Endothelial cell of umbilical vein (primary cell): ENCODE measurements at regions not wholly inside any gene's neighbourhood (a gene's known extent, or its start where the extent isn't known, plus 50 kb on each side); places are given as distances from the start of the nearest gene placed in this dataset.

Experiments used
- BruUV-seq: library from RNA; stranded (reverse); fragments of 400-500 nt; replicated peaks from 2 replicates; lab custom pipeline; 2021; lab: Mats Ljungman, UMichigan
- CTCF ChIA-PET: fragments of 300-600, 350-600 bp; sonication (Branson Sonifier 250); formaldehyde crosslinking; loops from one replicate; lab custom pipeline; 2021; ENCODE audit warnings: antibody characterized with exemption, inconsistent platforms; lab: Charles Lee
- POLR2A ChIA-PET: fragments of 300-600, 350-600 bp; sonication (Branson Sonifier 250); formaldehyde crosslinking; loops from one replicate; lab custom pipeline; 2021; ENCODE audit warnings: antibody characterized with exemption, inconsistent platforms; lab: Charles Lee
- DNase-seq: peaks from one replicate; pipeline ENCODE4 v3.0.0-alpha.2; 2011; ENCODE audit warnings: low read depth, low spot score
- FAIRE-seq: peaks from 2 replicates; lab custom pipeline; 2011; peaks lifted over from hg19 to GRCh38; lab: Jason Lieb, UNC
- H2AFZ ChIP-seq: 2 replicates; pipeline ENCODE4 v1.6.0; 2012; ENCODE audit warnings: low read depth, low read length, control low read depth, inconsistent platforms
- H3K27ac ChIP-seq: 2 replicates; pipeline ENCODE4 v1.5.1; 2011; ENCODE audit warnings: low read depth, mild to moderate bottlenecking, control low read depth, low read length, moderate library complexity; ENCODE audit not compliant: insufficient read depth
- H3K27me3 ChIP-seq, 2 experiments: 2 replicates each; pipeline versions ENCODE4 v1.6.0 to v1.6.1; 2011; ENCODE audit warnings: low read length in 2 of 2, mixed read lengths in 1 of 2; ENCODE audit not compliant: control insufficient read depth in 2 of 2, insufficient read depth in 2 of 2
- H3K36me3 ChIP-seq, 2 experiments: 2 replicates in 1 of 2; 3 replicates in 1 of 2; pipeline ENCODE4 v1.5.1; 2011; ENCODE audit warnings: low read length in 2 of 2, mild to moderate bottlenecking in 1 of 2, moderate library complexity in 1 of 2; ENCODE audit not compliant: control insufficient read depth in 2 of 2, insufficient read depth in 2 of 2; ENCODE audit errors: extremely low read depth in 1 of 2
- H3K4me1 ChIP-seq: 3 replicates; pipeline ENCODE4 v1.5.1; 2011; ENCODE audit warnings: mild to moderate bottlenecking, low read length; ENCODE audit not compliant: control insufficient read depth, insufficient read depth; ENCODE audit errors: extremely low read depth
- H3K4me2 ChIP-seq: 2 replicates; pipeline ENCODE4 v1.6.1; 2011; ENCODE audit warnings: low read length, control low read depth, mixed read lengths; ENCODE audit not compliant: insufficient read depth
- H3K4me3 ChIP-seq, 3 experiments: fragments of 200-600 bp in 1 of 3; sonication (generic), shearing (Covaris generic) in 1 of 3; replicated peaks in 1 of 3; 2 replicates each; pipeline ENCODE4 v1.5.1; 2011 to 2016; ENCODE audit warnings: control low read depth in 3 of 3, low read length in 3 of 3, mild to moderate bottlenecking in 2 of 3, inconsistent platforms in 1 of 3, low read depth in 1 of 3, moderate library complexity in 1 of 3; ENCODE audit not compliant: insufficient read depth in 1 of 3
- H3K79me2 ChIP-seq: 2 replicates; pipeline ENCODE4 v1.6.0; 2012; ENCODE audit warnings: low read length, inconsistent platforms; ENCODE audit not compliant: control insufficient read depth, insufficient read depth
- H3K9ac ChIP-seq: replicated peaks from 2 replicates; pipeline ENCODE3; 2011; ENCODE audit warnings: low read length, control low read depth; ENCODE audit not compliant: insufficient read depth; ENCODE audit errors: extremely low read depth
- H3K9me1 ChIP-seq: replicated peaks from 3 replicates; pipeline ENCODE4 v1.6.0; 2011; ENCODE audit warnings: mild to moderate bottlenecking, low read length; ENCODE audit not compliant: control insufficient read depth, insufficient read depth; ENCODE audit errors: extremely low read depth
- H3K9me3 ChIP-seq: replicated peaks from 2 replicates; pipeline ENCODE4 v1.5.1; 2012; ENCODE audit warnings: low read length, inconsistent platforms; ENCODE audit not compliant: control insufficient read depth, insufficient read depth
- H4K20me1 ChIP-seq: replicated peaks from 2 replicates; pipeline ENCODE3; 2011; ENCODE audit warnings: mild to moderate bottlenecking, low read length; ENCODE audit not compliant: control insufficient read depth, insufficient read depth; ENCODE audit errors: extremely low read depth
- EZH2 ChIP-seq: IDR thresholded peaks from 2 replicates; pipeline ENCODE4 v1.6.1; 2012; ENCODE audit warnings: borderline replicate concordance, low read depth, mild to moderate bottlenecking, moderate library complexity, low read length, inconsistent platforms; ENCODE audit not compliant: severe bottlenecking
- FOS ChIP-seq: IDR thresholded peaks from 2 replicates; pipeline ENCODE4 v1.6.1; 2011; ENCODE audit warnings: mild to moderate bottlenecking, low read length, moderate library complexity, borderline replicate concordance; ENCODE audit not compliant: insufficient read depth
- GATA2 ChIP-seq: IDR thresholded peaks from 2 replicates; pipeline ENCODE4 v1.7.0; 2011; ENCODE audit warnings: low read depth, mild to moderate bottlenecking, moderate library complexity, mixed read lengths, low read length; ENCODE audit not compliant: insufficient read length, insufficient read depth
- JUN ChIP-seq: IDR thresholded peaks from 2 replicates; pipeline ENCODE4 v1.6.1; 2011; ENCODE audit warnings: borderline replicate concordance, low read depth; ENCODE audit not compliant: insufficient read length, insufficient read depth
- MYC ChIP-seq: IDR thresholded peaks from one replicate; pipeline ENCODE4 v1.6.1; 2011; ENCODE audit warnings: mild to moderate bottlenecking, low read depth, low read length
- POLR2AphosphoS5 ChIP-seq: IDR thresholded peaks from 2 replicates; pipeline ENCODE4 v1.6.1; 2012; ENCODE audit warnings: low read depth, mild to moderate bottlenecking, control low read depth, low read length, moderate library complexity; ENCODE audit not compliant: insufficient read depth
- dilution Hi-C: fragments of 300-500 bp; cut with MboI; formaldehyde crosslinking; loops from one replicate; pipeline ENCODE4 v1.15.0; 2019; ENCODE audit warnings: low sequenced_read_pairs; ENCODE audit not compliant: extremely low pct_ligation_motif_present
- intact Hi-C: fragments of 100-400 bp; cut with micrococcal nuclease; formaldehyde crosslinking; loops from one replicate; pipeline ENCODE4 v1.10.0; 2022
- TF ChIP-seq, protein P1 (sequence below), 2 donors: IDR thresholded peaks; 1 replicate in 1 of 2; 2 replicates in 1 of 2; pipeline ENCODE4 v1.5.1; 2011; ENCODE audit warnings: low read length in 2 of 2, mild to moderate bottlenecking in 2 of 2, moderate library complexity in 2 of 2, control low read depth in 1 of 2, inconsistent platforms in 1 of 2, low read depth in 1 of 2; ENCODE audit not compliant: insufficient read depth in 1 of 2; ENCODE audit errors: extremely low read depth in 1 of 2
- TF ChIP-seq, protein P2 (sequence below): IDR thresholded peaks from 2 replicates; pipeline ENCODE4 v1.6.1; 2011; ENCODE audit not compliant: insufficient read depth, insufficient read length

DNA sequence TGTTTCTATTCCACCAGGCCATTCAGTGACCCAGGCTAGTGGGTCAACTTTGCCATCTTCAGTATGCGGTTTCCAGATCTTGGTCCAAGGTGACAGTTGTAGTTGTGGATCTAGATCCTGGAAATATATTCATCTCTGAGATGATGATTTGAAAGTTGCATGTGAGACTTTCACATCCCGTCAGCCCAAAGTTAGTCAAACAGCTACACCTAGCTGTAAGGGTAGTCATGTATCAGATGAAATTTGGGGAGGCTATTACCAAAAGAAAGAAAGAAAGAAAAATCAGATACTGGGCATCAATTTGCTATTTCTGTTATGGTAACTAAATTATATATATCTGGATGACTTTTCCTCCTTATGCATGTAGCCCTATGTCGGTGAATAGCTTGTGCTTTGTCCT, 259.4 kb upstream of the ARX start:
- intact Hi-C loops = no loop called here
- Histone ChIP-seq H3K4me1 (no peaks in the 10 kb centered on the region), H3K9me1 (no peaks in the 10 kb centered on the region), H2AFZ (no peak overlapping the region), H4K20me1 (no peaks in the 10 kb centered on the region), H3K4me2 (no peak overlapping the region), H3K9me3 (no peaks in the 10 kb centered on the region), H3K4me3 (no peak overlapping the region), H3K79me2 (no peaks in the 10 kb centered on the region), H3K9ac (no peak overlapping the region), H3K36me3 (no peaks in the 10 kb centered on the region), H3K27me3 (no peaks in the 10 kb centered on the region), H3K27ac (no peak overlapping the region)
- dilution Hi-C loops = no loop called here
- FAIRE-seq (no peak), DNase-seq (no peak)
- BruUV-seq = no TSS peak
- no peak for TF ChIP-seq FOS
- no peak for TF ChIP-seq GATA2
- TF ChIP-seq, protein P1, sequence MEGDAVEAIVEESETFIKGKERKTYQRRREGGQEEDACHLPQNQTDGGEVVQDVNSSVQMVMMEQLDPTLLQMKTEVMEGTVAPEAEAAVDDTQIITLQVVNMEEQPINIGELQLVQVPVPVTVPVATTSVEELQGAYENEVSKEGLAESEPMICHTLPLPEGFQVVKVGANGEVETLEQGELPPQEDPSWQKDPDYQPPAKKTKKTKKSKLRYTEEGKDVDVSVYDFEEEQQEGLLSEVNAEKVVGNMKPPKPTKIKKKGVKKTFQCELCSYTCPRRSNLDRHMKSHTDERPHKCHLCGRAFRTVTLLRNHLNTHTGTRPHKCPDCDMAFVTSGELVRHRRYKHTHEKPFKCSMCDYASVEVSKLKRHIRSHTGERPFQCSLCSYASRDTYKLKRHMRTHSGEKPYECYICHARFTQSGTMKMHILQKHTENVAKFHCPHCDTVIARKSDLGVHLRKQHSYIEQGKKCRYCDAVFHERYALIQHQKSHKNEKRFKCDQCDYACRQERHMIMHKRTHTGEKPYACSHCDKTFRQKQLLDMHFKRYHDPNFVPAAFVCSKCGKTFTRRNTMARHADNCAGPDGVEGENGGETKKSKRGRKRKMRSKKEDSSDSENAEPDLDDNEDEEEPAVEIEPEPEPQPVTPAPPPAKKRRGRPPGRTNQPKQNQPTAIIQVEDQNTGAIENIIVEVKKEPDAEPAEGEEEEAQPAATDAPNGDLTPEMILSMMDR (IDR thresholded peaks at IDR 0.05; ENCODE audit: extremely low read depth in 1 of 2, insufficient read depth in 1 of 2, low read depth in 1 of 2, low read length in 2 of 2) = no peak
- TF ChIP-seq POLR2AphosphoS5 = no peak
- TF ChIP-seq MYC = no peak
- TF ChIP-seq EZH2 = no peak
- ChIA-PET POLR2A (no interaction called here), CTCF (interaction anchor here (1.0 kb wide), 1 partner anchor 18 kb away, joined by 3 read pairs; no protein-coding TSS in a partner anchor)

DNA sequence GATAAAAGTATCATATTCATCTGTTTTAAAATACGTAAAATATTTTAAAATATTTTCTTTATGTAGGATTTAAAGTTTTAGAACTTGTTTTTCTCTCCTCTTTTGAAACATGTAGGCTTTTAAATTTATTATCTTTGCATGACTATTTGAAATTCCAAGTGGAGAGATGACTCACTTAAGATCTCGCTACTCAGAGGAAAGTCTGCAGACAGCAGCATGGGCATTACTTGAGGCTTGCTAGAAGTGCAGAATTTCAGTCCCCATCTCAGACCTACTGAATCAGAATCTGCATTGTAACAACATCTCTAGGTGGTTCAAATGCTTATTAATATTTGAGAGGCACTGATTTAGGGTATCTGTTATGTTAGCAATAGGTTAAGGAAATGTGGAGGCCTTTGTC, 225.7 kb upstream of the ARX start:
- no peak overlapping the region for H3K9ac ChIP-seq
- H3K4me1 ChIP-seq = no peaks in the 10 kb centered on the region
- H3K36me3 ChIP-seq = no peaks in the 10 kb centered on the region
- POLR2A ChIA-PET = no interaction called here
- H2AFZ ChIP-seq = no peak overlapping the region
- CTCF ChIA-PET = no interaction called here
- no peak for FAIRE-seq
- H3K27me3 ChIP-seq = no peaks in the 10 kb centered on the region
- TF ChIP-seq, protein P2, sequence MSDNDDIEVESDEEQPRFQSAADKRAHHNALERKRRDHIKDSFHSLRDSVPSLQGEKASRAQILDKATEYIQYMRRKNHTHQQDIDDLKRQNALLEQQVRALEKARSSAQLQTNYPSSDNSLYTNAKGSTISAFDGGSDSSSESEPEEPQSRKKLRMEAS = no peak
- no peak for TF ChIP-seq GATA2
- TF ChIP-seq EZH2 = no peak
- TF ChIP-seq JUN = no peak
- TF ChIP-seq MYC = no peak
- TF ChIP-seq POLR2AphosphoS5 = no peak
- TF ChIP-seq, protein P1 (IDR thresholded peaks at IDR 0.05; ENCODE audit: extremely low read depth in 1 of 2, insufficient read depth in 1 of 2, low read depth in 1 of 2, low read length in 2 of 2) = no peak
- TF ChIP-seq FOS = no peak
- no peak for DNase-seq
- H4K20me1 ChIP-seq = no peaks in the 10 kb centered on the region
- no peak overlapping the region for H3K27ac ChIP-seq
- no TSS peak for BruUV-seq
- H3K9me1 ChIP-seq = no peaks in the 10 kb centered on the region
- H3K9me3 ChIP-seq = no peaks in the 10 kb centered on the region
- dilution Hi-C loops (no loop called here), intact Hi-C loops (no loop called here)
- no peak overlapping the region for H3K4me2 ChIP-seq
- no peak overlapping the region for H3K4me3 ChIP-seq
- no peaks in the 10 kb centered on the region for H3K79me2 ChIP-seq
